ENCODE measurements at regions not wholly inside any gene's neighbourhood (a gene's known extent, or its start where the extent isn't known, plus 50 kb on each side); places are given as distances from the start of the nearest gene placed in this dataset.
"Not testable (repeated sequence)": the region's sequence is repeated elsewhere in the genome, so short reads cannot be mapped to it uniquely, and the experiment has no call there.

DNA sequence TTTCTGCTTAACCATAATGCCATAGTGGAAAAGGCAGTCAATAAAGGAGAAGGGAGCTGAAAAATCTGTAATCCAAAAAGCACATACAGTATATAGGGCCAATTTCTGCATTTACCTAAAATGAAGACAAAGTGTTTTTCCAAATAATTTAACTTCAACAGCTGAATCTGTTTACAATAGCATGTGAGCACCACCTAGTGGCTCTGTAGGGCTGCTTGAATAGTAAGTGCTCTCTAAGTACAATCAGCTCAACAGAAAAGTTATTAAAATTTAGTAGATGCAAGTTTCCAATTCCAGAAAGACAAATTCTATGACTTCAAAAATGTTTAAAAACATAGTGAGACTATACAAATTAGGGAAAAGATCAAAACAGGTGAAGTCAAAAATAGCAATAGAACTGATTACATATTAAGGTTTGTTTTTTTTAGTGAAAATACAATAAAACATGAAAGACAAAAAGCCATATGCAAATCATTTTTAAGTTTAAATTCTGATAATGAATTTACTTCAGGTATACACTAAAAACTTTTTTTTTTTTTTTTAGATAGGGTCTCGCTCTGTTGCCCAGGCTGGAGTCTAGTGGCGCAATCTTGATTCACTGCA is 220.0 kb downstream of the SETD4 start:
- FAIRE-seq = peak; percentile 85

DNA sequence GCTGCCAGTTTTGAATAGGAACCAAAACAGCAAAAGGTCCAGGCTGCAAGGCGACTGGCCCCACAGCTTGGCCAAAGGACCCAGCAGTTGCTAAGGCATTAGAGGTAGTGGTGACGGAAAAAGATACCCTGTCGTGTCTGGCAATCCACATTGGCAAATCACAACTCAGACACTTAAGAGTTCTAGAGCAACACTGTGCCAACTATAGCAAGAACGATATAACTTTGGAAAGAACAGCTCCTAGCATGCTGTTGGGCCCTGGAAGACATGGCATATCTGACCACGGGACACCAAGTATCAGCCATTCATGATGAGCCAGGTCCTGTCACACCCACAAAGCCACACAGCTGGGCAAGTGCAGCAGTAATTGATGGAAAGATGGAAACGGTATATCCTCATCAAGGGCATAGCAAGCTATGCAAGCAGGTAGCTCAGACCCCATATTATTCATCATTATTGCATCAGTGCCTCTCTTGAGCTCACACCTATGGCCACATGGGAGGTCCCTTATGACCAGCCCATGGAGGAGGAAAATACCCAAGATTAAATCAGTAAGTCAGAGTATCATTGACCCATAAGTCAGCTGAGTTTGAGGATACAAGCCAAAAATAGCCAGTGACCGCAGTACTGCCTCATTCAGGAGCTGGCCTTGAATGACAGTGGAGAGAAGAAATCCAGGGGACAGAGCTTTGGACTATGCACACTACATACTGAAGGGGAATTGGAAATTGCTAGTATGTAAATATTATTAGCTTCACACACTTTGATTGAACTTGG is 221.2 kb downstream of the SETD4 start:
- no peak for FAIRE-seq

DNA sequence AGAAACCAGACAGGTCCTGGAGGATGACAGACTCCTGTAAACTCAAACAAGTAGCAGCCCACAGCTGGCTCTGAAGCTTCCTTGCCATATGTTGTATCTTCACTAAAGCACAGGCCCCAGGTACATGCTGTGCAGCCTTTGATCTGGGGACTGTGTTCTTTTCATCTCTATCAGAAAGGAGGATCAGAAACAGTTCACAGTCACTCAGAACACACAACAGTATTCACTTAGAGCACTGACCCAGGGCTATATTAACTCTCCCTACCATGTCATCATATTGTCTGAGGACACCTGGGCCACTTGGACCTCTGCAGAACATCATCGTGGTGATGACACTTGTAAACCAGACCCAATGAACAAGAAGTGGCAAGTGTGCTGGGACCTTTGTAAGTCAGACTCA is 222.0 kb downstream of the SETD4 start:
- FAIRE-seq = no peak

DNA sequence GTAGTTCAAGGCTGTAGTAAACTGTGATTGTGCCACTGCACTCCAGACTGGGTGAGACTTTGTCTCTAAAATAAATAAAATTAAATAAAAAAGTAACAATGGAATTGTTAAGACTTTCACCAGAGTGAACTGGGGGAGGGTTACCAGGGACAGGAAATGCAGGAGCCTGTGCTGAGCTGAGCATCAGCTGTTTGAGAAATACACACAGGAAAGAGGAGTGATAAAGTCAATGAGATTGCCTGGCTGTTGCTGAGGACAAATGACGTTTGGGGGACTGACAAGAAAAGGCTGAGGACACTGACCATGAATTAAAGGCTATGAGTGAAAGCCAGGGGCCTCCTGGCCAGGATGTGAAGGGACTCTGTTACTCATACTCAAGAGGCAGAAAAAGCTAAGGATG is 226.3 kb downstream of the SETD4 start:
- no peak for FAIRE-seq

DNA sequence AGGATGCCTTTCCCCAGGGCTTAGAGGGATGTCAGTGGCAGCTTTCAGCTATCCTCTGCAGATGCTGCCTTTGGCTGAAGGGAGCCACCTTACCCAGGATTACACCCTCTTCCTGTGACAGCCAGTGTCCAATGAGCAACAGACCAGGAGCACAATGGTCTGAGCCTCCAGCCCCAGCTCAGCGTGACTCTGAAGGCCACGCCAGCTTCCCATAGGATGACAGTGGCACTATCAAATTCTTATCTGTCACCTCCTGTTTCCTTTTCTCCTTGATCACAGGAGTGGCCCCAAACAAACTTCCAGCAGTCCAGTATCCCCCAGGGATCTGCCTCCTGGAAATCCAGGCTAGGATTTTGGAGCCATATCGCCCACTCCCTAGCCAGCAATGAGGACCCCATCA is 226.9 kb downstream of the SETD4 start:
- FAIRE-seq = no peak

DNA sequence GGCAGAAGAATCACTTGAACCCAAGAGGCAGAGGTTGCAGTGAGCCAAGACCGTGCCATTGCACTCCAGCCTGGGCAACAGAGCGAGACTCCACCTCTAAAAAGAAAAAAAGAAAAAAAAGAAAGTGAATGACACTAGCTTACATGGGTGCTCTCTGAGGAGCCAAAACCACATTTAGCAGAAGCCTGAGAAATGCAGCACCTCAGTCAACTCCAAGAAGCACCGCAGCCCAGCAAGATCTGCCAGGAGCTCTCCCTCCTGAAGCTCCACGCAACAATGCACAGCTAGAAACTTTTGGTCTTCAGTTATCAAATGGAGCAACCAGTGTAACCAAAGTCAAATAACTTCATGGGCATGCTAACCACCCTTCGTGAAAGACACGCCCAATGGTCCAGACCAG is 229.1 kb downstream of the SETD4 start:
- FAIRE-seq = no peak

DNA sequence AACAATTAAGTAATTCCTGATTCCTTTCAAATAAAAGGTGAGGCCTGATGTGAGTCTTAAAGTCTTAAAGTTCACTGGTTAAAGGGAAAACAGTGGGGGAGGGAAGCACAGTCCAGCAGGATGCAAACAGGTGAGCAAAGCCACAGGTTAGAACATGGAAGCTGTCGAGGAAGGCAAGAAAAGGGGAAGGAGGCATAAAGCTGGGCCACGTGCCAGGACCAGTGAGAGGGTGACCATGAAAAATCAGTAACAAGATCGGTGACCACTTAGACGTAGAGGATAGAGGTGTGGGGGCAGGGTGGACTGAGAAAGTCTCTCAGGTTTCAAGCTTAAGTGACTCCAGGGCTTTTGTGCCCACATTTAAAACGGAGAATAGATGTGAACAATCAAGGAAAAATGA is 231.3 kb downstream of the SETD4 start:
- FAIRE-seq = no peak

DNA sequence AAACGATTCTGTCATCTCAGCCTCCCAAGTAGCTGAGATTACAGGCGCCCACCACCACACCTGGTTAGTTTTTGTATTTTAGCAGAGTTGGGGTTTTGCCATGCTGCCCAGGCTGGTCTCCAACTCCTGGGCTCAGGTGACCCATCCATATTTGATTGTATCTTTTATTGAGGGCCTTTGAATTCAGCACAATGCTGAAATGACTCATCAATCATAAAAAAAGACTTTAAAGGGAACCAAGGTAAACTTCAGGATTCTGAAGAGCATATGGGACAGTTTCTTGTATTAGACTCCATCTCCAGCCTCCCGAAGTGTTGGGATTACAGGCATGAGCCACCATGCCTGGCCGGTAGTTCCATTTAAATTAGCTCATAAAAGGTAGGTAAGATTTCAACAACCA is 232.2 kb downstream of the SETD4 start:
- FAIRE-seq = no peak

DNA sequence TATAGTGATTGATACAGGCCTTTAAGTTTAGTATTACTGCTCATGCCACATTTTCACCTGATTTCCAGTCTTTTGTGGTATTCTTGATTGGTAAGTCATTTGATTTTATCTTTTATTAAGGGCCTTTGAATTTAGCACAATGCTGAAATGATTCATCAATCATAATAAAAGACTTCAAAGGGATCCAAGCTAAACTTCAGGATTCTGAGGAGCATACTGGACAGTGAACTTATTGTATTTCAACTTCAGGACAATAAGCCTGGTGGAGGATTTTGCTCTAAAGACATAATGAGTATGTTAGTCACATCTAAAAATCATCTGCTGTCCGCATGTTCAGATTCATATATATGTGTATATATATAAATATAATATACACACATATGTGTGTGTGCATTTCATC is 233.3 kb downstream of the SETD4 start:
- FAIRE-seq = no peak

DNA sequence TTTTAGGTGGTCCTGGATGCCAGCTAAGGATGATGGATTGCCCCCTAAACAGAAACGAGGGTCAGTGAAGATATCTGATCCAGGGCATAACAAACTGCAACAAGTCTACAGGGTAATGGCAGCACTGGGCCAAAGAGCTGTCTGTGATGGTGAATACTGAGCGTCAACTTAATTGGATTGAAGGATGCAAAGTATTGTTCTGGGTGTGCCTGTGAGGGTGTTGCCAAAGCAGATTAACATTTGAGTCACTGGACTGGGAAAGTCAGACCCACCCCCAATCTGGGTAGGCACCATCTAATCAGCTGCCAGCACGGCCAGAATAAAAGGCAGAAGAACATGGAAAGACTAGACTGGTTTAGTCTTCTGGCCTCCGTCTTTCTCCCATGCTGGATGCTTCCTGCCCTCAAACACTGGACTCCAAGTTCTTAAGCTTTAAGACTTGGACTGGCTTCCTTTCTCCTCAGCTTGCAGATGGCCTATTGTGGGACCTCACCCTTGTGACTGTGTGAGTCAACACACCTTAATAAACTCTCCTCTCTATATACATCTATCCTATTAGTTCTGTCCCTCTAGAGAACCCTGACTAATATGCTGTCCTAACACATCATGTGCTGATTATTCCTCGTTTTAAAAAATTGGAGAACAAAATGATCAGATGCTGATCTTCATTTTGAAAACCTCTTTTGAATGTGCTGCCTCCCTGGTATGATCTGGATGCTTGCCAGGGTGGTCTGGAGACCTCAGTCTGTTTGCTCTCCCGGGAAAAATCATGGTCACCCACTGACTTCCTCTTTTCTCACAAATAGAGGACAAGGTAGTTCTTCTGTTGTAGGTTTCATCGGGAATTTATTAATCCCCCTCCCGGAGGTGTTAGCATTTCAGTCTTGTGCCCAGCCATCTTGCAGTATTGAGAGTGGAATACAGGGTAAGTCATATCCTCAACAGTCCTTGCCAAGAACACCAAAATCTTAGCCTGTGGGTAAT is 234.7 kb downstream of the SETD4 start:
- no peak for FAIRE-seq

DNA sequence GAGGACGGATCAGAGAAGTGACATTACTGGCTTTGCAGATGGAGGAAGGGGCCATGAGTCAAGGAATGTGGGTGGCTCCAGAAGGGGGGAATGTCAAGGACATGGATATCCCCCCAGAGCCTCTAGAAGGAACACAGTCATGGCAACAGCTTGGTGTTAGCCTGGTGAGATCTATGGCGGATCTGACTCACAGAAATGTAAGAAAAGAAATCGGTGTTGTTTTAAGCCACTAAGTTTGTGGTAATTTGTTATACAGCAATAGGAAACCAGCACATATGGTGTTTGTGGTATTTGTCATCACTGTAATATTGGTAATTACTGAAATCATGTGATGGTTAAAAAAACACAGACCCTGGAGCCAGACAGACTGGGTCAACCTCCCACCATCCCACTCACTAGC is 236.2 kb downstream of the SETD4 start:
- FAIRE-seq = no peak

DNA sequence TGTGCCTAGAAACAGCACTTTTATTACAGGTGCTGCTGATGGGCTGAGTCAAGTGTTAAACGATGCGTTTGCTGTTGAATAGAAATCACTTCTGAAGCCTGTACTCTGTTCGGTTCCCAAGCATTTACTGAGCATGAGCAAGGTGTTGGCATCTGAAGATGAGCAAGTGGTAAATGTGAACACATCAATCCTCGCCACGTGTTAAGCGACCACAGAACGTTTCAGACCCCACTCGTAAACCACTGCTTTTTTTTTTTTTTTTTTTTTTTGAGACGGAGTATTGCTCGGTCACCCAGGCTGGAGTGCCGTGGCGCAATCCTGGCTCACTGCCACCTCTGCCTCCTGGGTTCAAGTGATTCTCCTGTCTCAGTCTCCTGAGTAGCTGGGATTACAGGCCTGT is 241.2 kb downstream of the SETD4 start:
- no peak for FAIRE-seq

DNA sequence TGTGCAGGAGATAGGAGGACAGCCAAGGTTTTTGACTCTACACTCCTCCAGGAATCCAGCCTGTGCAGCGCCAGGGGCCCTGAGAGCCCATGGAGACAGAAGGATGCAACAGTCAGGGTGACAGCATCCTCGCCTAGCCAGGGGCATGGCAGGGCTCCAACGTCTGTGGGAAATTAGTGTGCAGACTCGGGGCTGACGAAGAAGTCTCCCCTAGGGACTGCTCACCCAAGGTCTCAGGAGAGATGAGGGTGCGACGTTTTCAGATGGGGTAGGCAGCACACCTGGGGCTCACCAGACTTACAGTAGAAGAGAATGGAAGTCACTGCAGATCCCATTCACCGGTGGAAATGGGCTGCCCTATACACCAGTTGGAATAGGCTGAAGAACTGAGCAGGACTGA is 241.7 kb downstream of the SETD4 start:
- no peak for FAIRE-seq

DNA sequence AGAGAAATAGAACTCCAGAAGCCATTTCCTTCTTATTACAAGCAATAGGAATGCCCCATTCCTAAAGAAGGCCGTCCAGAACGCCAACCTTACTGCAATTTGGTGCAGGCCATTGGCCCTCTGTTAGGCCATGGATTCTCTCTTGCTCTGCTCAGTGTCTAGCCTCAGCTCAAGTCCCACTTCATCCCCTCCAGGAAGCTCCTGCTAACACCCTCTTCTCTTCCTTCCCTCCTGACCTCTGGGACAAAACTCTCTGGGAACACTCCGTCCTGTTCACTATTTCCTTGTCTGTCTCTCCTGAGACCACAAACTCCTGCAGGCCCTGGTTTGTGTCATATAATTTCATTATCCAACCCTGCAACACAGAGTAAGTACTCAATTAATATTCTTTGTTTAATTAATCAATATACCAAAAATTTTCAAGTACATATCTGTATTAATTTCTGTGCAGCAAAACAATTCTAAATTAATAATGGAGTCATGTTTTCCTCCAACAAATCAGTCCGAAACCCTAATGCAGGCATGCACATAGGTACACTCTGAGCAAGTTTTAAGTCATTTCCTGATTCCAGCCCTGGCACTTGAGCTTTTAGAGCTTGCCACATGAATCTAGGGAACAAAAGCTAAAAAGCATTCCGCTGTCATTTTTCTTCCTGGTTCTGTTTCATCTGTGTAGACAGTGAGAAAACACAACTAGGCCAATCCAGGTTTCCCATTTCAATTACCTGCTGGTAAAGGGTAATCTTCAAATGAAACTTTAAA is 245.3 kb downstream of the SETD4 start:
- no peak for FAIRE-seq

DNA sequence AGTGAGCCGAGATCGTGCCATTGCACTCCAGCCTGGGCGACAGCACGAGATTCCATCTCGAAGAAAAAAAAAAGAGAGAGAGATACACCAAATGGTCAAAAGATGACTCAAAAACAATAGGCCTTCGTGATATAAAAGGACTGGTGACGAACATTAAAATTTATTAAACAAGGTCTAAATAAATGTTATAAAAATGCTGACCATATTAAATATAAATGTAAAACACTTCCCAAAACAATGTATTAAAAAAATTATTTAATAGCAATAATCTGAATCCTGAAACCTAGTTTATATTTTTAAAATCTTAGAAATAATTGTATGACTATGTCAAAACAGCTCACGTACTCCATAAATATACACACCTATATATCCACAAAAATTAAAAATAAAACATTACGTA is 247.6 kb downstream of the SETD4 start:
- no peak for FAIRE-seq

DNA sequence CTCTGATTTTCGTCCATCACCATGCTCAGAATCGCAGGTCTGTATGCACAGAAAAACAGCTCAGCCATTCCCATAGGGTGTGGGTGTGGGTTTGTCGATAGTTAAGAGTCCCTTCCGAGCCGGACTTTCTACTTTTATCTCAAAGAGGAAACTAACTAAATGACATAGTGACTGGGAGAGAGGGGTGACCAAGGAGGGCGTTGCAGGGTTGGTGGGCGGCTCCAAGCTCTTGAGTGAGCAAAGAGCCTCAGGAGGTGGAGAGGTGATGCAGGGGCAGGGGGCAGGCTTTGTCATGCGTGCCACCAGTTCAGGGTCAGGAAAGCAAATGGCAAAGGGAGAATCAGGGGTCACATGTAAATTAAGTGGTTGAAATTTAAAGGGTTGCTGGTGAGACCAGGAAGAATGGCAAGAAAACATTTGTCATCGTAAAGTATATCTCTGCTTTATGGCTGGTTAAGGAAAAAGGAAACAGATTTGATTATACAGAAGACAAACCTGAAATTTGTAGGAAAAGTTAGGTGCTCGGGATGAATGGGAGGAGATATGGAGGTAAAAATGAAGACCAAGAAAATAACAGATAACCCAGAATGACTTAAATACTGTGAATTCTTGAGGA is 249.0 kb downstream of the SETD4 start:
- no peak for FAIRE-seq

DNA sequence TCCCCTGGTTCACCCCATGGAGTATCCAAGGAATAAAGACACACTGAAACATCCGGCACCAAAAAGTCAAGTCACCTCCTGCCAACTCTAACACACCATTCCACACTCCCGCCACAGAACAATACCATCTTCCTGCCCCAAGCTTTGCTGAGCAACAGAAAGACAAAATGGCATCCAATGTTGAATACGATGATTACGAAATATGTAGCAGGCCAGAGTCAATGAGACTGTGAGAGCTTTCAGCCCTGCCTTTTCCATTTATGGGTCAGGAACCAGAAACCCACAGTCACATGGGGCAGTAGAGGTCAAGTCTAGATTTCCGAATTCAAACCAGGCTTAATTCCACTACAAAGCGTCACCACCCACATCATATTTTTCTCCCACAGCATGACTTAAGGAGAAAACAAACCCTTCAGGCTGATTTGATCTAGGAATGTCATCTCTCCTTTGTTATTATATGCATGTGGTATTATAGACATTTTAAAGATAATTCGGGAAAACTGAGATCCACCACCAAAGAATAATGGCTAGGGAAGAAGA is 249.8 kb downstream of the SETD4 start:
- no peak for FAIRE-seq

DNA sequence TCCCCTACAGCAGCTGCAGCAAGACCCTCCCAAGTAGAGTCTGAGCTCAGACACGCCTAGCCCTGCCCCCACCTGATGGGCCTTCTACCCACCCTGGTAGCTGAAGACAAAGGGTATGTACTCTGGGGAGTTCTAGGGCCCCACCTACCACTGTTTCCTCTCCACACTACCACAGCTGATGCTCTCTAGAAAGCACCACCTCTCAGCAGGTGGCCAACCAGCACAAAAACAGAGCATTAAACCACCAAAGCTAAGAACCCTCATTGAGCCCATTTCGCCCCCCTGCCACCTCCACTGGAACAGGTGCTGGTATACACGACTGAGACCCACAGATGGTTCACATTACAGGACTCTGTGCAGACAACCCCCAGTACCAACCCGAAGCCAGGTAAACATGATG is 258.9 kb downstream of the SETD4 start:
- FAIRE-seq = no peak

DNA sequence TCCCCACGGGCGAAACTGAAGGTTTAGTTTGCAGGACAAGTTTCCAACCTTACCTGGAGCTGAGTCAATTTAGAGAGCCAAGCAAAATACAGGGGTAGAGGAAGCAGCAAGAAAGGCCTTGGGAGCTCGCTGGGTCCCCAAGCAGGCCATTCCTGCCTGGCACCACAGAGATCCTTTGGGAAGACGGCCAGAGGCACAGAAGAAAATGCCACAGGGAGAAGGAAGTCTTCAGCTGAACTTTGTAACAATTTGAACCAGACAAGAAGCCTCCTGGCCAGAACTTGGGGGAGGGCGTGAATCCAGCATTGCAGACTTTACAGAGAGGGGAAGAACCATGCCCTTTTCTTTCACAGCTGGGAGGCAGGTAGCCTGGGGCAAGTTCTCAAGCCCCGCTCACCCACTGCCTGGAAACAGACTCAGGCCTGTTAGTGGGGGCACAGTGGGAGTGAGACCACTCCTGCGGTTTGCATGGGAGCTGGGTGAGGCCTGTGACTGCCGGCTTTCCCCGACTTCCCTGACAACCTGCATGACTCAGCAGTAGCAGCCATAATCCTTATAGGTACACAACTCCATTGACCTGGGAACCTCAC is 259.4 kb downstream of the SETD4 start:
- FAIRE-seq = not testable (repeated sequence)

DNA sequence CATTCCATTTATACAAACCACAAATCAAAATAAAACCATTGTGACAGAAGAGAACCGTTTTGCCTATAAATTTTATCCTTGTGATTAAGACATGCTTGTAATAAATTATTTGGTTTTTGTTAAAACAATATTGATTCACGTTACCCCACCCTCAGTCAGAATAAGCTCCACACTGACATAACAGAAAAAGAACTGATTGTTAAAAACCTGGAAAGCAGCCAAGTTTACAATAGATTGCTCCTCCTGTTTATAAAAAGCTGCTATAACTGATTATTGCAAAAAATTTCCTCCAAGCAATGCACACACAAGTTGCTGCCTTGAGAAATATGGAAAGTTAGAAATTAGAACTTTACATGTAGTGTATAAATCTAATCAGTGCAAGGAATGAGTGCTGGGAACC is 263.5 kb downstream of the SETD4 start:
- no peak for FAIRE-seq

DNA sequence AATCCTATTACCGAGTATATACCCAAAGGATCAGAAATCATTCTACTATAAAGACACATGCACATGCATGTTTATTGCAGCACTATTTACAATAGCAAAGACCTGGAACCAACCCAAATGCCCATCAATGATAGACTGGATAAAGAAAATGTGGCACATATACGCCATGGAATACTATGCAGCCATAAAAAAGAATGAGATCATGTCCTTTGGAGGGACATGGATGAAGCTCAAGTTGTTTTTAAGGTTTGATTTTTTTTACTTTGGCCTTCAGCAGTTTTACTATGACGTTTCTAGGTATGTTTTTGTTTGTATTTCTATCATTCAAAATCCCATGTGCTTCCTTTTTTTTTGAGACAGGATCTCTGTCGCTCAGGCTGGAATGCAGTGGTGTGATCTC is 265.8 kb downstream of the SETD4 start:
- not testable (repeated sequence) for FAIRE-seq

Data from TTC549 (cell line).